Cardiac muscle cell (in vitro differentiated cells and primary cell): ENCODE measurements at regions not wholly inside any gene's neighbourhood (a gene's known extent, or its start where the extent isn't known, plus 50 kb on each side); places are given as distances from the start of the nearest gene placed in this dataset.

Source experiments
- DNase-seq, 2 donors: peaks; one replicate each; pipeline versions ENCODE4 v3.0.0 to v3.0.0-alpha.2; 2010 to 2017; ENCODE audit warnings: low read depth in 1 of 2, low spot score in 1 of 2
- H3K27ac ChIP-seq: fragments of 200-600 bp; sonication (generic); 2 replicates; pipeline ENCODE4 v1.5.1; 2016
- H3K27me3 ChIP-seq: fragments of 200-600 bp; sonication (generic); 2 replicates; pipeline ENCODE4 v1.6.0; 2016; ENCODE audit warnings: control low read depth
- H3K36me3 ChIP-seq: fragments of 200-600 bp; sonication (generic); 2 replicates; pipeline ENCODE4 v1.5.1; 2016; ENCODE audit warnings: control low read depth
- H3K4me1 ChIP-seq: fragments of 200-600 bp; sonication (generic); 2 replicates; pipeline ENCODE4 v1.8.1; 2017; ENCODE audit warnings: low read depth, mild to moderate bottlenecking, mixed run types
- H3K4me3 ChIP-seq: fragments of 200-600 bp; sonication (generic); 2 replicates; pipeline ENCODE4 v1.5.1; 2016; ENCODE audit warnings: mild to moderate bottlenecking
- H3K9me3 ChIP-seq: fragments of 200-600 bp; sonication (generic); 2 replicates; pipeline ENCODE4 v1.5.1; 2017; ENCODE audit warnings: low read depth, mild to moderate bottlenecking, control low read depth
- TF ChIP-seq, protein P1 (sequence below): IDR thresholded peaks from 2 replicates; pipeline ENCODE4 v1.5.1; 2012; ENCODE audit warnings: low read depth, mild to moderate bottlenecking, low read length

DNA sequence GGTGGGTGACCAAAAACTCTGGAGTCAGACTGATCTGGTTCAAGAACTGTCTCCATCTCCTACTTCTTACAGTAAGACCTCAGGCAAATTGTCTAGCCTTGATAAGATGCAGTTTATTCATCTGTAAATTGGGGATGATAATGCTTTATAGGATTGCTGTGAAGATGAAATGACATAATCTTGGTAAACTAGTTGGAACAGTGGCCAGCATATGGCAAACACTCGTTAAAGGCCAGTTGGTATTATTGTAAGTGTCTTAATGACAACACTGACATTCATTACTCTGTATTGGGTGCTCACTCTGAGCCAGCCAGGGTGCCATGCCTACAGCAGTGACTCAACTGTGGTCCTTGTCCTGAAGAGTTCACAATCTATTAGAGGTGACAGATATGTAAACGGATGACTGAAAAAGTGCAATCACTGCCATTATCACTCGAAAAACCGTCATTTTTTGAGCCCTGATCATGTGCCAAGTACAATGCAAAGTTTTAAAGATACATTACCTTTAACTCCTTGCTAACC is 84.9 kb upstream of the HSPA9 start:
- no peaks in the 10 kb centered on the region for H3K9me3 ChIP-seq
- H3K4me3 ChIP-seq = no peak overlapping the region
- H3K4me1 ChIP-seq = peaks cover 16% of the 10 kb centered on the region
- TF ChIP-seq, protein P1, sequence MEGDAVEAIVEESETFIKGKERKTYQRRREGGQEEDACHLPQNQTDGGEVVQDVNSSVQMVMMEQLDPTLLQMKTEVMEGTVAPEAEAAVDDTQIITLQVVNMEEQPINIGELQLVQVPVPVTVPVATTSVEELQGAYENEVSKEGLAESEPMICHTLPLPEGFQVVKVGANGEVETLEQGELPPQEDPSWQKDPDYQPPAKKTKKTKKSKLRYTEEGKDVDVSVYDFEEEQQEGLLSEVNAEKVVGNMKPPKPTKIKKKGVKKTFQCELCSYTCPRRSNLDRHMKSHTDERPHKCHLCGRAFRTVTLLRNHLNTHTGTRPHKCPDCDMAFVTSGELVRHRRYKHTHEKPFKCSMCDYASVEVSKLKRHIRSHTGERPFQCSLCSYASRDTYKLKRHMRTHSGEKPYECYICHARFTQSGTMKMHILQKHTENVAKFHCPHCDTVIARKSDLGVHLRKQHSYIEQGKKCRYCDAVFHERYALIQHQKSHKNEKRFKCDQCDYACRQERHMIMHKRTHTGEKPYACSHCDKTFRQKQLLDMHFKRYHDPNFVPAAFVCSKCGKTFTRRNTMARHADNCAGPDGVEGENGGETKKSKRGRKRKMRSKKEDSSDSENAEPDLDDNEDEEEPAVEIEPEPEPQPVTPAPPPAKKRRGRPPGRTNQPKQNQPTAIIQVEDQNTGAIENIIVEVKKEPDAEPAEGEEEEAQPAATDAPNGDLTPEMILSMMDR = no peak
- H3K27me3 ChIP-seq = no peaks in the 10 kb centered on the region
- H3K36me3 ChIP-seq = no peaks in the 10 kb centered on the region
- H3K27ac ChIP-seq = no peak overlapping the region
- DNase-seq = no peak

DNA sequence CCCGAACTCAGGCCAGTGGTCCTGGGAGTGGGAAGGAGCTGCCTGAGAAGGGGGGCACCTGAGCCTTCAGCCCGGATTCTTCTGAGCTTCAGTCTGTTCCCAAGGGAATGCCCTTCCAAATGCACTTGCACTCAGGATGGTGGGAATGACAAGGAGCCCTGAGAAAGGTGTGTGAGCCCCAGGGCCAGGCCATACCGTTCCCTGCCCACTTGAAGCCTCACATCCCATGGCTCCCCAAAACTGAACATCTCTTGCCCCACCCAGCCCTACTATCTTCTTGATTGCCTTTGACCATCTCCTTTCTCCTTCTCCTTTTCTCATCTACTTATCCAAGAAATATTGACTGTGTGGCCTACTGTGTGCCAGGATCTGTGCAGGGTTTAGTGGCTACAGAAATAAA is 84.4 kb upstream of the HSPA9 start:
- Histone ChIP-seq H3K27ac (no peak overlapping the region), H3K9me3 (no peaks in the 10 kb centered on the region), H3K27me3 (no peaks in the 10 kb centered on the region), H3K4me3 (no peak overlapping the region), H3K36me3 (no peaks in the 10 kb centered on the region), H3K4me1 (peaks cover 10% of the 10 kb centered on the region)
- TF ChIP-seq, protein P1 = no peak
- DNase-seq = no peak

DNA sequence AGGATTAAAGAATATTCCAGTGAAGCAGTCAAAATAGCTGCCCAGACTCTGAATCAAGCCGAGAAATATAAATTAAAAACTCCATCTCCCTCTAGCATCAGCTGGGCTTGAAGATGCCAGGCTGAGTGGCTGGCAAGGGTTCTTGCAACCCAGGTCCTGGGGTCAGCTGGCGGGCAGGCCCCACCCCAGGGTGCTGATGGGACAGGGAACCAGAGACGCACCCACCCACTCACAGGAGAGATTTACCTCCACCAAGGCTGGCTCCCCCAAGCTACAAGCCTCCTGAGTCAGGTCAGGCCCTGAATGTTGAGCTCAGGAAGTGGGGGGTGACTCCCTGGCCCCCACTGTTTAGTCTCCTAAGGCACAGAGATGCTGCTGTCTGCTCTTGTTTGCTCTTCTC is 83.9 kb upstream of the HSPA9 start:
- DNase-seq = no peak
- no peaks in the 10 kb centered on the region for H3K36me3 ChIP-seq
- H3K4me3 ChIP-seq = no peak overlapping the region
- no peaks in the 10 kb centered on the region for H3K9me3 ChIP-seq
- H3K27me3 ChIP-seq = no peaks in the 10 kb centered on the region
- peaks cover 6% of the 10 kb centered on the region for H3K4me1 ChIP-seq
- TF ChIP-seq, protein P1 = no peak
- no peak overlapping the region for H3K27ac ChIP-seq

DNA sequence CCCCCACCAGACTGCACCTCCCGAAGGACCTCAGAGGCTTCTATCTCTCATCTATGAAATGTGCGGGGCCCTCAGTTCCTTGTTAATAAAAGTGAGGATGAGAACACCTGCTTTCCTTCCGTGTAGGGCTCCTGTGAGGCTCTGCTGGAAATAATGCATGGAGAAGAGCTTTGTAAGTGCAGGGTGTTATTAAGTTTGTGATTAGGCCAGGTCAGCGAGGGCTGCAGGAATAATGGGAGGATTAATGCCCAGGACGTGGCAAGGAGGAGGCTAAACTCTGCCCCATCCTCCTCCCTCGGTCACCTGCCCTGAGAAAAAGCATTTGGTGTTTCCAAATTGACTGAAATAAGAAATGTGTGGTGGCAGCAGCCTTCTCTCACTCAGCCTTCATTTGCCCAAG is 83.5 kb upstream of the HSPA9 start:
- Histone ChIP-seq H3K27me3 (no peaks in the 10 kb centered on the region), H3K4me1 (peaks cover 5% of the 10 kb centered on the region), H3K27ac (no peak overlapping the region), H3K36me3 (no peaks in the 10 kb centered on the region), H3K9me3 (no peaks in the 10 kb centered on the region), H3K4me3 (no peak overlapping the region)
- no peak for DNase-seq
- TF ChIP-seq, protein P1 = no peak

DNA sequence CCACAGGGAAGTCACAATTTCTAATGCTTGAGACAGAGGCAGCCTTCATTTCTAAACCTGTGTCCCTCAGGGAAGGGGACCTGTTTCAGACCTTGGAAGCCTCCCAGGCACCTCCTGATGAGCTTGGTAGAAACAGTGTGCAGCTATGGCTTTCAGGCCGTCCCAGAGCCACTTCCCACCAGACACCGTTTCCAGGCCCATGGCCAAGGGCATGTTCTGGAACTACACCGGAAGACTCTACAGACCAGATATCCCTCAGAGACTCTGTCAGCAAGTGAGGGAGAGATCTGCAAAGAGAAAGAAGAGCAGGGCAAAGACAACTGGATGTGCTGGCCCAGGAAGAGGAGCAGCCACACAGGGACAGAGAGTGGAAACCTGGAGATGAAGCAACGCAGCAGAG is 82.2 kb upstream of the HSPA9 start:
- Histone ChIP-seq H3K27me3 (no peaks in the 10 kb centered on the region), H3K36me3 (no peaks in the 10 kb centered on the region), H3K4me1 (peaks cover 5% of the 10 kb centered on the region), H3K9me3 (no peaks in the 10 kb centered on the region), H3K27ac (no peak overlapping the region), H3K4me3 (no peak overlapping the region)
- DNase-seq = no peak
- TF ChIP-seq, protein P1 = no peak

DNA sequence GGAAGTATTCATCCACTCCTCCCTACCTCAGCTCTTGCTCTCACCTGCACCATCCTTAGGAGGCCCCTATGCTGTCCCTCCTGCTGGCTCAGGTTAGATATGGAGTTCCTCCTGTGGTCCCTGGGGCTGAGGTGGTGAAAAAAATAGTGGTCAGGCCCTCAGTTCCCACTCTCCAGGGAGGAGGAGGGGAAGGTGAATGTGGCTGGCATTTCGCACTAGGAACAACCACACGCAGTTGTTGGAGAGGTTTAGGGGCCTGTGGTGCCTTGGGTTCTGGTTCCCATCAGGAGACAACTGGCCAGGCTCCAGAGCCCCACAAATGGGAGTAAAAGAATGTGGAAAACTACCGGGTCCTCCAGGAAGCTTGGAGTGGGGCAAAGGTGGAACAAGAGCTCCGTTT is 81.7 kb upstream of the HSPA9 start:
- H3K36me3 ChIP-seq = no peaks in the 10 kb centered on the region
- no peak for DNase-seq
- H3K9me3 ChIP-seq = no peaks in the 10 kb centered on the region
- H3K27me3 ChIP-seq = no peaks in the 10 kb centered on the region
- TF ChIP-seq, protein P1 = no peak
- no peak overlapping the region for H3K27ac ChIP-seq
- no peak overlapping the region for H3K4me3 ChIP-seq
- H3K4me1 ChIP-seq = peaks cover 1% of the 10 kb centered on the region
